ENCODE measurements at regions not wholly inside any gene's neighbourhood (a gene's known extent, or its start where the extent isn't known, plus 50 kb on each side); places are given as distances from the start of the nearest gene placed in this dataset.
"Not testable (repeated sequence)": the region's sequence is repeated elsewhere in the genome, so short reads cannot be mapped to it uniquely, and the experiment has no call there.

- no peak for DNase-seq
Observed at GRCh38 chr5:51802551-51803184, 419.4 kb downstream of the ISL1 start.

GRCh38 chr5:51806677-51807076 lies 423.4 kb downstream of the ISL1 start:
- no peak for DNase-seq

- DNase-seq, result no peak
Observed at GRCh38 chr5:51810592-51810991, 427.3 kb downstream of the ISL1 start.

GRCh38 chr5:51811883-51812471 lies 428.7 kb downstream of the ISL1 start:
- DNase-seq, result no peak

GRCh38 chr5:51814817-51815216 lies 431.6 kb downstream of the ISL1 start:
- DNase-seq, result not testable (repeated sequence)

GRCh38 chr5:51816427-51816826 lies 433.2 kb downstream of the ISL1 start:
- DNase-seq, result no peak

GRCh38 chr5:51821697-51822096 lies 438.4 kb downstream of the ISL1 start:
- DNase-seq, result no peak

- no peak for DNase-seq
Observed at GRCh38 chr5:51829230-51829629, 446.0 kb downstream of the ISL1 start.

- DNase-seq, result no peak
Observed at GRCh38 chr5:51829691-51830090, 446.4 kb downstream of the ISL1 start.

GRCh38 chr5:51832934-51833470 lies 449.8 kb downstream of the ISL1 start:
- DNase-seq, result no peak

- no peak for DNase-seq
Observed at GRCh38 chr5:51838459-51838858, 455.2 kb downstream of the ISL1 start.

GRCh38 chr5:51843893-51844292 lies 460.6 kb downstream of the ISL1 start:
- no peak for DNase-seq

GRCh38 chr5:51846015-51846414 lies 462.8 kb downstream of the ISL1 start:
- DNase-seq, result no peak

- no peak for DNase-seq
Observed at GRCh38 chr5:51859624-51860023, 476.4 kb downstream of the ISL1 start.

GRCh38 chr5:51860532-51861018 lies 477.3 kb downstream of the ISL1 start:
- DNase-seq, result no peak

- no peak for DNase-seq
Observed at GRCh38 chr5:51872144-51872543, 488.9 kb downstream of the ISL1 start.

GRCh38 chr5:51881901-51882300 lies 498.7 kb downstream of the ISL1 start:
- no peak for DNase-seq

GRCh38 chr5:51882647-51883046 lies 499.4 kb downstream of the ISL1 start:
- DNase-seq, result no peak

GRCh38 chr5:51889703-51890102 lies 506.5 kb downstream of the ISL1 start:
- no peak for DNase-seq

- no peak for DNase-seq
Observed at GRCh38 chr5:51890435-51891116, 507.3 kb downstream of the ISL1 start.

- no peak for DNase-seq
Observed at GRCh38 chr5:51892680-51893079, 509.4 kb downstream of the ISL1 start.

- DNase-seq, result no peak
Observed at GRCh38 chr5:51895834-51896233, 512.6 kb downstream of the ISL1 start.

GRCh38 chr5:51902512-51902911 lies 519.3 kb downstream of the ISL1 start:
- no peak for DNase-seq

- no peak for DNase-seq
Observed at GRCh38 chr5:51908215-51908614, 525.0 kb downstream of the ISL1 start.

Data from activated CD4-positive, alpha-beta T cell treated with anti-CD3 and anti-CD28 coated beads, Interleukin-2, amount 50 U/mL, for 16 hours (primary cell).